Breast epithelium (tissue), 3 donors: ENCODE measurements at regions not wholly inside any gene's neighbourhood (a gene's known extent, or its start where the extent isn't known, plus 50 kb on each side); places are given as distances from the start of the nearest gene placed in this dataset.

Experiments used
- POLR2A ChIP-seq: fragments of 450-650 bp; IDR thresholded peaks from one replicate; pipeline ENCODE4 v1.6.1; 2016; ENCODE audit warnings: antibody characterized with exemption, mild to moderate bottlenecking, moderate library complexity
- TF ChIP-seq, protein P1 (sequence below), 3 donors: fragments of 450-650 bp; IDR thresholded peaks; one replicate each; pipeline ENCODE4 v1.5.1; 2016 to 2017; ENCODE audit warnings: antibody characterized with exemption in 3 of 3, mild to moderate bottlenecking in 3 of 3, moderate library complexity in 3 of 3

DNA sequence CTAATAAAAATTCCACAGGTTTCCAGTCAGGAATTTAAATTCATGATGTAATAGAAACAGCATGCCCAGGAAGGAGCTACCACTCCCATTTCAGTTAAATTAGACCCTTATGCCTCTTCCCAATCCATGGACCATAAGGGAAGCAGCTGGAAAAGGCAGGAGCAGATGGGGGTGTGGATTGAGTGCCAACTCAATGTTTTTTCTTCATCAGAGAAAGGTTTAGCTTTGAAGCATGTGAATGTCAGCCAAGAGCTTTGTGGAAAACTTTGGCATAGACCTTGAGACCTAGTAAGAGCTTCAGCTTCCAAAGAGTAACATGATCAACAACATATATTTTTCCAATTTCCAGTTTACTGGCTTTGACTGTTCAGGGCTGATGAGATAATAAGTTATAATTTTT lies 2139.9 kb downstream of the PCDH9 start:
- no peak for TF ChIP-seq POLR2A
- TF ChIP-seq, protein P1, sequence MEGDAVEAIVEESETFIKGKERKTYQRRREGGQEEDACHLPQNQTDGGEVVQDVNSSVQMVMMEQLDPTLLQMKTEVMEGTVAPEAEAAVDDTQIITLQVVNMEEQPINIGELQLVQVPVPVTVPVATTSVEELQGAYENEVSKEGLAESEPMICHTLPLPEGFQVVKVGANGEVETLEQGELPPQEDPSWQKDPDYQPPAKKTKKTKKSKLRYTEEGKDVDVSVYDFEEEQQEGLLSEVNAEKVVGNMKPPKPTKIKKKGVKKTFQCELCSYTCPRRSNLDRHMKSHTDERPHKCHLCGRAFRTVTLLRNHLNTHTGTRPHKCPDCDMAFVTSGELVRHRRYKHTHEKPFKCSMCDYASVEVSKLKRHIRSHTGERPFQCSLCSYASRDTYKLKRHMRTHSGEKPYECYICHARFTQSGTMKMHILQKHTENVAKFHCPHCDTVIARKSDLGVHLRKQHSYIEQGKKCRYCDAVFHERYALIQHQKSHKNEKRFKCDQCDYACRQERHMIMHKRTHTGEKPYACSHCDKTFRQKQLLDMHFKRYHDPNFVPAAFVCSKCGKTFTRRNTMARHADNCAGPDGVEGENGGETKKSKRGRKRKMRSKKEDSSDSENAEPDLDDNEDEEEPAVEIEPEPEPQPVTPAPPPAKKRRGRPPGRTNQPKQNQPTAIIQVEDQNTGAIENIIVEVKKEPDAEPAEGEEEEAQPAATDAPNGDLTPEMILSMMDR (IDR thresholded peaks at IDR 0.05): no peak
